Stimulated activated effector memory CD8-positive, alpha-beta T cell treated with anti-CD3 and anti-CD28 coated beads, Interleukin-12 subunit alpha, Interleukin-12 subunit beta, amount 100 ng/mL, for 72 hours (primary cell): ENCODE measurements at regions not wholly inside any gene's neighbourhood (a gene's known extent, or its start where the extent isn't known, plus 50 kb on each side); places are given as distances from the start of the nearest gene placed in this dataset.

Experiments used
- ATAC-seq: fragments of 150-1000 bp; cut with Tn5 transposase; 2 replicates; pipeline ENCODE4 v1.10.0; 2021
- DNase-seq, 2 donors: peaks; one replicate each; pipeline ENCODE4 v3.0.0; 2021 to 2022; ENCODE audit warnings: low spot score in 2 of 2
- H3K27ac Mint-ChIP-seq: one replicate; pipeline ENCODE4 v1.8.0; 2022; ENCODE audit warnings: mild to moderate bottlenecking, mixed read lengths
- H3K36me3 Mint-ChIP-seq: one replicate; pipeline ENCODE4 v1.8.0; 2022; ENCODE audit warnings: mild to moderate bottlenecking, mixed read lengths
- H3K4me1 Mint-ChIP-seq: one replicate; pipeline ENCODE4 v1.8.0; 2022; ENCODE audit warnings: mixed read lengths
- H3K4me3 Mint-ChIP-seq: one replicate; pipeline ENCODE4 v1.8.0; 2022; ENCODE audit warnings: mild to moderate bottlenecking, mixed read lengths
- H3K9me3 Mint-ChIP-seq: one replicate; pipeline ENCODE4 v1.8.0; 2022; ENCODE audit warnings: mixed read lengths

GRCh38 chr10:64444163-64444562, 923.0 kb downstream of the REEP3 start:
- Mint-ChIP-seq H3K9me3 (peaks cover 9% of the 10 kb centered on the region), H3K4me1 (no peaks in the 10 kb centered on the region), H3K4me3 (no peak overlapping the region), H3K27ac (no peak overlapping the region), H3K36me3 (no peaks in the 10 kb centered on the region)
- ATAC-seq = no peak
- no peak for DNase-seq

- Mint-ChIP-seq H3K36me3 (no peaks in the 10 kb centered on the region), H3K4me3 (no peak overlapping the region), H3K9me3 (peaks cover 6% of the 10 kb centered on the region), H3K27ac (no peak overlapping the region), H3K4me1 (no peaks in the 10 kb centered on the region)
- DNase-seq (no peak), ATAC-seq (no peak)
Measured at GRCh38 chr10:64444564-64444963, 923.4 kb downstream of the REEP3 start.

GRCh38 chr10:64449603-64450002, 928.4 kb downstream of the REEP3 start:
- no peaks in the 10 kb centered on the region for H3K9me3 Mint-ChIP-seq
- H3K27ac Mint-ChIP-seq = no peak overlapping the region
- no peaks in the 10 kb centered on the region for H3K4me1 Mint-ChIP-seq
- DNase-seq = no peak
- H3K4me3 Mint-ChIP-seq = no peak overlapping the region
- ATAC-seq = no peak
- no peaks in the 10 kb centered on the region for H3K36me3 Mint-ChIP-seq

GRCh38 chr10:64450312-64450711, 929.1 kb downstream of the REEP3 start:
- H3K27ac Mint-ChIP-seq = no peak overlapping the region
- no peaks in the 10 kb centered on the region for H3K36me3 Mint-ChIP-seq
- ATAC-seq (no peak), DNase-seq (no peak)
- no peak overlapping the region for H3K4me3 Mint-ChIP-seq
- H3K4me1 Mint-ChIP-seq = no peaks in the 10 kb centered on the region
- no peaks in the 10 kb centered on the region for H3K9me3 Mint-ChIP-seq

GRCh38 chr10:64454962-64455361, 933.8 kb downstream of the REEP3 start:
- Mint-ChIP-seq H3K4me1 (no peaks in the 10 kb centered on the region), H3K9me3 (no peaks in the 10 kb centered on the region), H3K36me3 (no peaks in the 10 kb centered on the region)

GRCh38 chr10:64458306-64458705, 937.1 kb downstream of the REEP3 start:
- H3K4me3 Mint-ChIP-seq = no peak overlapping the region
- H3K9me3 Mint-ChIP-seq = peaks cover 10% of the 10 kb centered on the region
- ATAC-seq (no peak), DNase-seq (no peak)
- H3K36me3 Mint-ChIP-seq = no peaks in the 10 kb centered on the region
- H3K27ac Mint-ChIP-seq = no peak overlapping the region
- no peaks in the 10 kb centered on the region for H3K4me1 Mint-ChIP-seq

More at GRCh38 chr10:64454962-64455361, 933.8 kb downstream of the REEP3 start:
- ATAC-seq (no peak), DNase-seq (no peak)
- Mint-ChIP-seq H3K27ac (no peak overlapping the region), H3K4me3 (no peak overlapping the region)

- Mint-ChIP-seq H3K4me1 (no peaks in the 10 kb centered on the region), H3K9me3 (peaks cover 26% of the 10 kb centered on the region), H3K36me3 (no peaks in the 10 kb centered on the region), H3K4me3 (no peak overlapping the region), H3K27ac (no peak overlapping the region)
- no peak for ATAC-seq
- DNase-seq = no peak
Measured at GRCh38 chr10:64463406-64463805, 942.2 kb downstream of the REEP3 start.

- Mint-ChIP-seq H3K36me3 (no peaks in the 10 kb centered on the region), H3K9me3 (peaks cover 29% of the 10 kb centered on the region), H3K27ac (no peak overlapping the region), H3K4me3 (no peak overlapping the region), H3K4me1 (no peaks in the 10 kb centered on the region)
- ATAC-seq = no peak
- no peak for DNase-seq
Measured at GRCh38 chr10:64465653-64466052, 944.5 kb downstream of the REEP3 start.

GRCh38 chr10:64468219-64468618, 947.0 kb downstream of the REEP3 start:
- no peak for DNase-seq
- Mint-ChIP-seq H3K4me3 (no peak overlapping the region), H3K9me3 (peaks cover 24% of the 10 kb centered on the region), H3K4me1 (no peaks in the 10 kb centered on the region), H3K27ac (no peak overlapping the region), H3K36me3 (no peaks in the 10 kb centered on the region)
- no peak for ATAC-seq

GRCh38 chr10:64476506-64476905, 955.3 kb downstream of the REEP3 start:
- Mint-ChIP-seq H3K27ac (no peak overlapping the region), H3K9me3 (peaks cover 16% of the 10 kb centered on the region), H3K36me3 (no peaks in the 10 kb centered on the region), H3K4me3 (no peak overlapping the region), H3K4me1 (no peaks in the 10 kb centered on the region)
- no peak for DNase-seq
- no peak for ATAC-seq

GRCh38 chr10:64477791-64478190, 956.6 kb downstream of the REEP3 start:
- peaks cover 11% of the 10 kb centered on the region for H3K9me3 Mint-ChIP-seq
- no peak for ATAC-seq

GRCh38 chr10:64484811-64485330, 963.7 kb downstream of the REEP3 start:
- no peak overlapping the region for H3K27ac Mint-ChIP-seq
- no peaks in the 10 kb centered on the region for H3K36me3 Mint-ChIP-seq
- DNase-seq (no peak), ATAC-seq (no peak)
- no peaks in the 10 kb centered on the region for H3K4me1 Mint-ChIP-seq
- H3K9me3 Mint-ChIP-seq = peaks cover 3% of the 10 kb centered on the region
- no peak overlapping the region for H3K4me3 Mint-ChIP-seq

More at GRCh38 chr10:64477791-64478190, 956.6 kb downstream of the REEP3 start:
- H3K4me1 Mint-ChIP-seq = no peaks in the 10 kb centered on the region
- H3K36me3 Mint-ChIP-seq = no peaks in the 10 kb centered on the region
- H3K4me3 Mint-ChIP-seq = no peak overlapping the region
- DNase-seq = no peak
- H3K27ac Mint-ChIP-seq = no peak overlapping the region

- Mint-ChIP-seq H3K27ac (no peak overlapping the region), H3K4me1 (no peaks in the 10 kb centered on the region), H3K36me3 (no peaks in the 10 kb centered on the region), H3K4me3 (no peak overlapping the region), H3K9me3 (peaks cover 7% of the 10 kb centered on the region)
- no peak for ATAC-seq
- no peak for DNase-seq
Measured at GRCh38 chr10:64486149-64486548, 964.9 kb downstream of the REEP3 start.

- H3K27ac Mint-ChIP-seq = no peak overlapping the region
- ATAC-seq = no peak
- no peak overlapping the region for H3K4me3 Mint-ChIP-seq
- peaks cover 14% of the 10 kb centered on the region for H3K9me3 Mint-ChIP-seq
- no peaks in the 10 kb centered on the region for H3K36me3 Mint-ChIP-seq
- no peak for DNase-seq
- H3K4me1 Mint-ChIP-seq = no peaks in the 10 kb centered on the region
Measured at GRCh38 chr10:64486901-64487300, 965.7 kb downstream of the REEP3 start.

GRCh38 chr10:64494901-64495300, 973.7 kb downstream of the REEP3 start:
- H3K9me3 Mint-ChIP-seq = peaks cover 27% of the 10 kb centered on the region
- no peaks in the 10 kb centered on the region for H3K4me1 Mint-ChIP-seq
- no peak overlapping the region for H3K4me3 Mint-ChIP-seq
- H3K36me3 Mint-ChIP-seq = no peaks in the 10 kb centered on the region
- no peak overlapping the region for H3K27ac Mint-ChIP-seq
- ATAC-seq (no peak), DNase-seq (no peak)

GRCh38 chr10:64497306-64497705, 976.1 kb downstream of the REEP3 start:
- ATAC-seq (no peak), DNase-seq (no peak)
- Mint-ChIP-seq H3K4me1 (no peaks in the 10 kb centered on the region), H3K36me3 (no peaks in the 10 kb centered on the region), H3K27ac (no peak overlapping the region), H3K4me3 (no peak overlapping the region), H3K9me3 (peaks cover 20% of the 10 kb centered on the region)

- Mint-ChIP-seq H3K36me3 (no peaks in the 10 kb centered on the region), H3K4me1 (no peaks in the 10 kb centered on the region), H3K4me3 (no peak overlapping the region), H3K9me3 (peaks cover 15% of the 10 kb centered on the region), H3K27ac (no peak overlapping the region)
- ATAC-seq (no peak), DNase-seq (no peak)
Measured at GRCh38 chr10:64501807-64502206, 980.6 kb downstream of the REEP3 start.
